ENCODE measurements at regions not wholly inside any gene's neighbourhood (a gene's known extent, or its start where the extent isn't known, plus 50 kb on each side); places are given as distances from the start of the nearest gene placed in this dataset.
A peak's percentile ranks its signal among the peaks of the same experiment; 100 is the strongest.

- no peak overlapping the region for H3K4me3 ChIP-seq (ENCODE audit: low read length)
- peaks cover 31% of the 10 kb centered on the region for H3K9me3 ChIP-seq (ENCODE audit: control insufficient read depth, low read length)
- DNase-seq (ENCODE audit: low read depth): no peak
- H3K36me3 ChIP-seq (ENCODE audit: control insufficient read depth, insufficient read depth, low read length, severe bottlenecking): peaks cover 18% of the 10 kb centered on the region
- H3K9ac ChIP-seq (ENCODE audit: low read length): no peak overlapping the region
- H3K27me3 ChIP-seq (replicated peaks; ENCODE audit: control insufficient read depth, insufficient read depth, low read length): no peaks in the 10 kb centered on the region
- H3K4me1 ChIP-seq (ENCODE audit: control insufficient read depth, insufficient read depth, low read length): no peaks in the 10 kb centered on the region
Measured at GRCh38 chr10:78489034-78489433, 455.4 kb downstream of the RPS24 start.

- H3K4me1 ChIP-seq (ENCODE audit: control insufficient read depth, insufficient read depth, low read length): no peaks in the 10 kb centered on the region
- no peak for DNase-seq (ENCODE audit: low read depth)
- no peaks in the 10 kb centered on the region for H3K27me3 ChIP-seq (replicated peaks; ENCODE audit: control insufficient read depth, insufficient read depth, low read length)
- peaks cover 22% of the 10 kb centered on the region for H3K36me3 ChIP-seq (ENCODE audit: control insufficient read depth, insufficient read depth, low read length, severe bottlenecking)
- no peak overlapping the region for H3K9ac ChIP-seq (ENCODE audit: low read length)
- H3K4me3 ChIP-seq (ENCODE audit: low read length): no peak overlapping the region
- H3K9me3 ChIP-seq (ENCODE audit: control insufficient read depth, low read length): peaks cover 35% of the 10 kb centered on the region
Measured at GRCh38 chr10:78491812-78492211, 458.1 kb downstream of the RPS24 start.

GRCh38 chr10:78492424-78492823 lies 458.8 kb downstream of the RPS24 start:
- H3K9me3 ChIP-seq (ENCODE audit: control insufficient read depth, low read length): peaks cover 35% of the 10 kb centered on the region
- H3K4me1 ChIP-seq (ENCODE audit: control insufficient read depth, insufficient read depth, low read length): no peaks in the 10 kb centered on the region
- no peak overlapping the region for H3K9ac ChIP-seq (ENCODE audit: low read length)
- H3K4me3 ChIP-seq (ENCODE audit: low read length): peak overlapping the region; percentile 21
- no peak for DNase-seq (ENCODE audit: low read depth)
- H3K36me3 ChIP-seq (ENCODE audit: control insufficient read depth, insufficient read depth, low read length, severe bottlenecking): peaks cover 22% of the 10 kb centered on the region
- H3K27me3 ChIP-seq (replicated peaks; ENCODE audit: control insufficient read depth, insufficient read depth, low read length): no peaks in the 10 kb centered on the region

- Histone ChIP-seq H3K27me3 (replicated peaks; ENCODE audit: control insufficient read depth, insufficient read depth, low read length) (no peaks in the 10 kb centered on the region), H3K9ac (ENCODE audit: low read length) (no peak overlapping the region), H3K4me1 (ENCODE audit: control insufficient read depth, insufficient read depth, low read length) (peaks cover 6% of the 10 kb centered on the region), H3K9me3 (ENCODE audit: control insufficient read depth, low read length) (peaks cover 31% of the 10 kb centered on the region), H3K36me3 (ENCODE audit: control insufficient read depth, insufficient read depth, low read length, severe bottlenecking) (peaks cover 17% of the 10 kb centered on the region), H3K4me3 (ENCODE audit: low read length) (no peak overlapping the region)
- DNase-seq (ENCODE audit: low read depth): no peak
Measured at GRCh38 chr10:78494179-78494578, 460.5 kb downstream of the RPS24 start.

DNA sequence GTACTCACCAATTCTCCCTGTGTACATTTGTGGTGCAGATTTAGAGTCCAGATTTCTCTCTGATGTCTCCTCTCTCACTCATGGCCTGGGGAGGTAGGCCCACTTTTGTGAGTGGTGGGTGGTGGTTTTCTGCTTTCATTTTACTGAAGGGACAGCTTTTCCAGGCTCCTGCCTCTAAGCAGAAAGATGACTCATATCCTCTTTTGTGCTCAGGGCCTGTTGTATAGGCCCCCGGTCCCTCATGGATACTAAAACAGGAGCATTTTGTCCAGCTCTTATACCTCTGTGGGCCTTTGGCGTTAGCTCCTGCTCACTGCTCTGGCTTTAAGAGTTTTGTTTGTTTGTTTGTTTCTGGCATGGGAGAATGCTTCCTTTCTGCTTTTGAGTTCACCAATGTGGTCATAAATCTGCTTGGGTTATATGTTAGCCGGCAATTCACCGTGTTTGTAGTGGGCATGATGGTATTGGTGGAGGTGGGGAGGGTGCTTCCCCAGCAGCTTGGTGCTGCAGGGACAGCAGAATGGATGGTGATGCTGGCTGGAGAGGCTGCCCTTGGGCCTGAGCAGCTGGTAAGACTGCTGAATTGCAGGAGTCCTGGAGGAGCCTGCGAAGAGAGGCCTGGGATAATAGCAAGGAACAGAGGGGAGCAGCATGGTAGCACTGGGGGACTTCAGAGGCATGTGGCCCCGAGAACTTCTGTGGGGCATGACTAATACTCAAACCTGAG lies 468.7 kb downstream of the RPS24 start:
- DNase-seq (ENCODE audit: low read depth): peak; percentile 19
- Histone ChIP-seq H3K4me3 (ENCODE audit: low read length) (no peak overlapping the region), H3K4me1 (ENCODE audit: control insufficient read depth, insufficient read depth, low read length) (peaks cover 27% of the 10 kb centered on the region), H3K9me3 (ENCODE audit: control insufficient read depth, low read length) (no peaks in the 10 kb centered on the region), H3K27me3 (replicated peaks; ENCODE audit: control insufficient read depth, insufficient read depth, low read length) (no peaks in the 10 kb centered on the region), H3K36me3 (ENCODE audit: control insufficient read depth, insufficient read depth, low read length, severe bottlenecking) (no peaks in the 10 kb centered on the region), H3K9ac (ENCODE audit: low read length) (peak overlapping the region; percentile 39)

- DNase-seq (ENCODE audit: low read depth): no peak
- peaks cover 34% of the 10 kb centered on the region for H3K4me1 ChIP-seq (ENCODE audit: control insufficient read depth, insufficient read depth, low read length)
- no peak overlapping the region for H3K4me3 ChIP-seq (ENCODE audit: low read length)
- H3K9me3 ChIP-seq (ENCODE audit: control insufficient read depth, low read length): no peaks in the 10 kb centered on the region
- no peak overlapping the region for H3K9ac ChIP-seq (ENCODE audit: low read length)
- no peaks in the 10 kb centered on the region for H3K27me3 ChIP-seq (replicated peaks; ENCODE audit: control insufficient read depth, insufficient read depth, low read length)
- no peaks in the 10 kb centered on the region for H3K36me3 ChIP-seq (ENCODE audit: control insufficient read depth, insufficient read depth, low read length, severe bottlenecking)
Measured at GRCh38 chr10:78504181-78504580, 470.5 kb downstream of the RPS24 start.

GRCh38 chr10:78505657-78506056 lies 472.0 kb downstream of the RPS24 start:
- Histone ChIP-seq H3K36me3 (ENCODE audit: control insufficient read depth, insufficient read depth, low read length, severe bottlenecking) (no peaks in the 10 kb centered on the region), H3K4me3 (ENCODE audit: low read length) (no peak overlapping the region), H3K4me1 (ENCODE audit: control insufficient read depth, insufficient read depth, low read length) (peaks cover 39% of the 10 kb centered on the region), H3K9me3 (ENCODE audit: control insufficient read depth, low read length) (no peaks in the 10 kb centered on the region), H3K27me3 (replicated peaks; ENCODE audit: control insufficient read depth, insufficient read depth, low read length) (no peaks in the 10 kb centered on the region), H3K9ac (ENCODE audit: low read length) (no peak overlapping the region)
- no peak for DNase-seq (ENCODE audit: low read depth)

- Histone ChIP-seq H3K36me3 (ENCODE audit: control insufficient read depth, insufficient read depth, low read length, severe bottlenecking) (no peaks in the 10 kb centered on the region), H3K4me1 (ENCODE audit: control insufficient read depth, insufficient read depth, low read length) (peaks cover 48% of the 10 kb centered on the region), H3K27me3 (replicated peaks; ENCODE audit: control insufficient read depth, insufficient read depth, low read length) (no peaks in the 10 kb centered on the region), H3K9ac (ENCODE audit: low read length) (no peak overlapping the region), H3K4me3 (ENCODE audit: low read length) (no peak overlapping the region), H3K9me3 (ENCODE audit: control insufficient read depth, low read length) (no peaks in the 10 kb centered on the region)
- DNase-seq (ENCODE audit: low read depth): no peak
Measured at GRCh38 chr10:78506614-78507013, 473.0 kb downstream of the RPS24 start.

DNA sequence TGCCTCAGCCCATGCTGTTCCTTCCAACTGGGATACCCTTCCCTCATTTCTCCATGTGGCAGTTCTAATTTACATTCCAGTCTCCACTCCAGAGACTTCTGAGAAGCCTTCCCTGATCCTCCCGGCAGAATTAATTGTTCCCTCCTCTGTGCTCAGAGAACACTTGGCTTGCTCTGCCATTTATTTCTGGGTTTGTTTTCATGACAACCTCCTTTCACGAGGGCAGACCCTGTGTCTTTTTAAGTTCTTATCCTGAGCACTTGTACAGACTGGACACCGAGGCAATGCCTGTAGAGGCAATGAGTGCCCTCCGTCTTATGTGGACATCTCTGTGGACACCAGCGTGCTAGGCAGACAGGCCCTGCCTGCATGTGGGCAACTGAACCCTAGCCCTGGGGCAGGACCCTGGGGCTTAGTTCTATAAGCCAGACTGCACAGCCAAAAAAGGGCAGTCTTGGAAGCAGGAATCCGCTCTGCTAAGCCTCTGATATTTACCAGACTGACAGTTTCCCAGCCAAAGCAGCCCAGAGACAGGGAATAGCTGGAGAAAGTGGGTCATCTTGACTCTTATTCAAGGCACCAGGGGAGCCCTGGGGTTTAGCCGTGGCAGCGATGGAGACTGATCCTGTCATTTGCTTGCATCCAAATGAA lies 474.0 kb downstream of the RPS24 start:
- peak overlapping the region; percentile 85 for H3K9ac ChIP-seq (ENCODE audit: low read length)
- H3K27me3 ChIP-seq (replicated peaks; ENCODE audit: control insufficient read depth, insufficient read depth, low read length): no peaks in the 10 kb centered on the region
- no peak for DNase-seq (ENCODE audit: low read depth)
- peaks cover 49% of the 10 kb centered on the region for H3K4me1 ChIP-seq (ENCODE audit: control insufficient read depth, insufficient read depth, low read length)
- no peaks in the 10 kb centered on the region for H3K9me3 ChIP-seq (ENCODE audit: control insufficient read depth, low read length)
- H3K36me3 ChIP-seq (ENCODE audit: control insufficient read depth, insufficient read depth, low read length, severe bottlenecking): no peaks in the 10 kb centered on the region
- H3K4me3 ChIP-seq (ENCODE audit: low read length): peak overlapping the region; percentile 74

GRCh38 chr10:78508955-78509748 lies 475.5 kb downstream of the RPS24 start:
- peak overlapping the region; percentile 74 for H3K4me3 ChIP-seq (ENCODE audit: low read length)
- DNase-seq (ENCODE audit: low read depth): no peak
- peaks cover 52% of the 10 kb centered on the region for H3K4me1 ChIP-seq (ENCODE audit: control insufficient read depth, insufficient read depth, low read length)
- no peaks in the 10 kb centered on the region for H3K27me3 ChIP-seq (replicated peaks; ENCODE audit: control insufficient read depth, insufficient read depth, low read length)
- H3K36me3 ChIP-seq (ENCODE audit: control insufficient read depth, insufficient read depth, low read length, severe bottlenecking): no peaks in the 10 kb centered on the region
- H3K9ac ChIP-seq (ENCODE audit: low read length): peak overlapping the region; percentile 85
- H3K9me3 ChIP-seq (ENCODE audit: control insufficient read depth, low read length): no peaks in the 10 kb centered on the region

DNA sequence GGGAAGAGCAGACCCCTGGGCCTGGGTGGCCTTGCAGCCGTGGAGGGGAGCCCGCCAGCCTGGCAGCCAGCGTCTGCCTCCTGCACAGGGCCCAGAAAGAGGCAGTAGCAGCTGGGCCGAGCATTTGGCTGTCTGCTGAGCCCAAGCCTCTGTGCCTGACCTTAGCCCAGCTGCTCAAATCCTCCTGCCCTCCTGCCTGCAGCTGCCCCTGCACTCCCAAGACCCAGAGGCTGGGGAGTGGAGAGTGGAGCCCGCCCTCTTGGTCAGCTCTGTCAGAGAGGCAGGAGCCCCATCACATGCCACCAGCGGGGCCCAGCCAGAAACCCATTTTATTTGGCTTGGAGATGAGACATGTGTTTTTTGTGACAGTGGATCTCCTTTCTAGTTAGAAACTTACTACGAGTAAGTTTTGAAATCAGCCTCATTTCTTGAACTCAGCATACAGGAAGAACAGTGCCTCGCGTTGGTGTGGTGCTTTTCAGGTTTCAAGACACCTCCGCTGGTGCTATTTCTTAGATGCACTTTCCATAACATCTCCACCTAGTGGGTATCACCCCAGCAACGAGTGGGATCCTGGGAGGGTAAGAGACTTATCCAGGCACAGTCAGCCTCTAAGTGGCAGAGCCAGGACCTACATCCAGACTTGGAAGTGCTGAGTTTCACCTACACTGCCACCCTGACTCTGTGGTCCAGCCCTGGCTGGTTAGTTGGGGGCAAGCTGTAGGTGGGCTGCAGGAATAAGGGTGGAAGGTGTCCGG lies 477.1 kb downstream of the RPS24 start:
- no peak for DNase-seq (ENCODE audit: low read depth)
- no peaks in the 10 kb centered on the region for H3K36me3 ChIP-seq (ENCODE audit: control insufficient read depth, insufficient read depth, low read length, severe bottlenecking)
- no peaks in the 10 kb centered on the region for H3K27me3 ChIP-seq (replicated peaks; ENCODE audit: control insufficient read depth, insufficient read depth, low read length)
- peaks cover 66% of the 10 kb centered on the region for H3K4me1 ChIP-seq (ENCODE audit: control insufficient read depth, insufficient read depth, low read length)
- peak overlapping the region; percentile 74 for H3K4me3 ChIP-seq (ENCODE audit: low read length)
- peak overlapping the region; percentile 85 for H3K9ac ChIP-seq (ENCODE audit: low read length)
- H3K9me3 ChIP-seq (ENCODE audit: control insufficient read depth, low read length): no peaks in the 10 kb centered on the region
